Skin of body (tissue), 1 donor: ENCODE measurements at regions not wholly inside any gene's neighbourhood (a gene's known extent, or its start where the extent isn't known, plus 50 kb on each side); places are given as distances from the start of the nearest gene placed in this dataset.
A peak's percentile ranks its signal among the peaks of the same experiment; 100 is the strongest.

ENCODE experiments used
- DNase-seq: peaks from one replicate; lab custom pipeline; 2025; lab: John Stamatoyannopoulos, UW

- no peak for DNase-seq
These were observed 293.2 kb downstream of the EFNB2 start for GRCh38 chr13:106241974-106242953.

- no peak for DNase-seq
These were observed 296.8 kb downstream of the EFNB2 start for GRCh38 chr13:106238690-106239089.

DNA sequence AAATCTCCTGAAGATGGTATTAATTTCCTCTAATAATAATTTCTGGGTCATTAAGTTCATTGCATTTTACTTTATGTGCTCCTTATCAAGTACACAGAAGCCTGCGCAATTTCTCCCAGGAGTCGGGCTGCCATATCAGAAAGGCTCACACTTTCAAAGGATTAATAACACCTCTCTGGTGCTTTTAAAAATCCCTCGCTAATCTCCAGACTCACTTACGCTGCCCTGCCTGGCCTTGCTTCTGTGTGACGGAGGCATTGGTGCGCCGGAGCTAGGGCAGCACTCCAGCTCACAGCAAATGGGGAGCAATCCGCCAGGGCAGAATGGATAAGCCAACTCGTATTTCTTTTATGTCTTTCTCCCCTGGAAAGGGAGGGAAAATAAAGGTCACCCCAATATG, 300.8 kb downstream of the EFNB2 start:
- DNase-seq, result no peak

DNA sequence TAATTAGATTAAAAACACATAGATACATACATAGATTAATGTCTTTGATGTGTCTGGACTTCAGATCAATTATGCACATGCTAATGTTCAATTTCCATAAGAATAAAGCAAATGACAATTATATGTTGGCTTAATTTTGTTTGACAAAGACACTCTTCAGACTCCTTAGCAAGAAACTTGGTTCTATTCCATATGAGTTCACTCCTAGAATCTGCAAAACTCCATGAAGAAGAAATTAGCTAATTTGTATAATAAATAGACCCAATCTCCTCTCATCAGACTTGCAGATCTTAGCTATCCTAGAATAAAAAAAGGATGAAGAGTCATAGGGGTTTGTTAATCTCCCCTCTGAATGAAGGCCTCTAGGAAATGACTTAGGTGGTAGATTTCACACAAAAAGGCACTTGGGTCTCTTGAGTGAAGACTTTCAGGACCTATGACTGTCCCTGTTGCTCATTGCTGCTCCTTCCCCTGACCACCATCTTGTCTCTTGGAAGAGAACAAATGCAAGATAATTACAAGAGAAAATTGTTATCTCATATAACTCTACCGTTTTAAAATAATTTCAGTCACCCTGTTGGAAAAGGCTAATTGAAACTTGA, 302.2 kb downstream of the EFNB2 start:
- no peak for DNase-seq

- DNase-seq, result no peak
These were observed 302.8 kb downstream of the EFNB2 start for GRCh38 chr13:106232681-106233080.

- DNase-seq, result no peak
These were observed 305.0 kb downstream of the EFNB2 start for GRCh38 chr13:106230450-106230849.

DNA sequence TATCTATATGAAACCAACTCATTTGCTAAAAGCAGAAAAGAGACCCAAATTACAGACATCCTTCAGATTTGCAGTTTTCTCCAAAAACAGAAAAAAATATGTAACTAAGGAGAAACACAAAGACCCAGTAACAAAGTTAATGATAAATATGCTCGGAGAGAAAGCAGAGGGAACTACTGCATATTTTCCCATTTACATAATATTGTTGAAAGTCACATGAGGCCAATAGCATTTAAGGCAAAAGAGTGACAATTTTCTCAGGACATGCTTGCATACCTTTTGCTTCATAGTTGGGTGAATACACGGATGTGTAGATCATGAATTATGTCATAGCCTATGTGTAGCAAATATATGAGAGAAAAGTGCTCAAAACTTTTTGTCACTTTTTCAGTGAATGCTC, 310.3 kb downstream of the EFNB2 start:
- DNase-seq, result no peak

DNA sequence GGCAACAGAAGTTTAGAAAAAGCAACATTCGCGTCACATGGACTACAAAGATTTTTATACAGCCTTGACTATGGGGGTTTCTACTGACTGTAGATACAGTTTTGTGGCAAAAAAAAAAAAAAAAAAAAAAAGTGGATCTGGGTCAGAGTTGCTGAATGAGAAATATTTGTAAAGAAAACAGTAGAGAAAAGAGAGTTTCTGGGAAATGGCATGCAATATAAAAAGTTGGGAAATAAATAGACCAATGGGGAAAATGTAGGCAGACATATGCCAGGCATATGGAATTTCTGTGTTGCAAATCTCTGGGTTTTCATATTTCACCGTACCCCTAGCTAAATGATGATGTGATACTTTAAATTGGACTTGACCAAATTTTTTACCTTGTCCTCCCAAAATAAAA, 315.3 kb downstream of the EFNB2 start:
- DNase-seq, result no peak

DNA sequence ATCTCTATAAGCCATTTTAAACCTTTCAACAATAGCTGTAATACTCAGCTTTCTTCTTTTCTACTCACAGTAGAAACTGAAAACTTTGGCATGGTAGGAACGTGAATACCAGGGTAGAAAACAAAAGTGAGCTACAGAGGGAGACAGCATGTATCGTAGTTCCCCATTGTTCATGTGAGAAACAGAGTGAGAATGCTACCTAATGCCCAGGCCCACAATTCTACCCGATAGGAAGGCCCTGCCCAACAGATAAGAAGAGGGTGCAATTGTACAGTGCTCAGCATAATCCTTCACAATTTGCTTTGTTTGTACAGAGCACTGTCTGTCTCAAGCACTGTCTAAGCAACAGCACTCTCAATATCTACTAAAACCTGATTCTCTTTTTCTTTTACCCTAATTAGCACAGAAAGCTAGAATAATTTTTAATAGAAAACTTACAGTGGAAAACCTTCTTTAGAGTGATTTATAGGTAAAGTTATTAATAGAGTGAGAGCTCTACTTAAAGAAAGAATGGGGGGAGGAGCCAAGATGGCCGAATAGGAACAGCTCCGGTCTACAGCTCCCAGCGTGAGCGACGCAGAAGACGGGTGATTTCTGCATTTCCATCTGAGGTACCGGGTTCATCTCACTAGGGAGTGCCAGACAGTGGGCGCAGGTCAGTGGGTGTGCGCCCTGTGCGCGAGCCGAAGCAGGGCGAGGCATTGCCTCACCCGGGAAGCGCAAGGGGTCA, 322.3 kb downstream of the EFNB2 start:
- peak; percentile 61 for DNase-seq

DNA sequence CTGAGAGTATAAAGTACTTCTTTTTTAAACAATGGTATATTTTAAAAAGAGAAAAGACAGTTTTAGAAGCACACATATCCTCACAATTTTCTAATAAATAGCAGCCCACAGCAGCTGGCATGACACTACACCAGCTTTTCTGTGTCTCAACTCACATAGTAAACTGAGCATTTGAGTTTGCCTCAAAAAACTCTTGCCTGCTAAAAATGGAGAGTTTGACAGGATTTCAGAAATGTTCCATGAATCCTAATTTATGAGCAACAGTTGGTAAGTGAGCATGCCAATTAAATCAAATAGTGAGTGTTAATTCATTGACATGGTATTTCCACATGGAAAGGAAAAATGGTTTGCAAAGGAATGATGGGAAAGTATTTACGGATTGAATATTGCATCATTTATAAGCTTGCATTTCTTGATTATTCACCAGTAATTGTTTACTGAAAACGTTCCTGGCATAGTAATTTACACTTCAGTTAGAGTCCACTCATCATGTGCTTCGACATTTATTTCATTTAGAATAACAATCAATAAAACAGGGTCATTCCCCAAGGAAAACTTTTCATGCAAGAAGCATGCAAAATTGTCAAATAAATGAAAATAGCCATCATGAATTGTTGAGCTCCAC, 323.0 kb downstream of the EFNB2 start:
- peak; percentile 78 for DNase-seq

DNA sequence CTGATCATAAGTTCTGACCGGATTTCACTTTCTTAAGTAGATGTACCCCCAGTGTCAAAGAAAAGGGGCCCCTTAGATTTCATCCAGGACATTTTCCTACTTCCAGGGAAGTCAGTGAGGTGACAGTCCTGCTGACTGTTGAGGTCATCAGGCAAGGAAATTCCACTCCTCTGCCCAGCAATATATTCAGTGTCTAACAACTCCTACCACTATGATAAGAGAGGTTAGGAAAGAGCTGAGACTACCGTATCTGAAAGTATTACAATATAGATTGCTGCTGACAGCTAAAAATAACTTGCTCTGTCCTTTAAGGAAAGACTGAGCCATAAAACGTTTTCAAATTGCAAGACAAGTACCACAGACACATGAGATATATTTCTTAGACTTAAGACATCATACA, 325.1 kb downstream of the EFNB2 start:
- DNase-seq, result no peak

DNA sequence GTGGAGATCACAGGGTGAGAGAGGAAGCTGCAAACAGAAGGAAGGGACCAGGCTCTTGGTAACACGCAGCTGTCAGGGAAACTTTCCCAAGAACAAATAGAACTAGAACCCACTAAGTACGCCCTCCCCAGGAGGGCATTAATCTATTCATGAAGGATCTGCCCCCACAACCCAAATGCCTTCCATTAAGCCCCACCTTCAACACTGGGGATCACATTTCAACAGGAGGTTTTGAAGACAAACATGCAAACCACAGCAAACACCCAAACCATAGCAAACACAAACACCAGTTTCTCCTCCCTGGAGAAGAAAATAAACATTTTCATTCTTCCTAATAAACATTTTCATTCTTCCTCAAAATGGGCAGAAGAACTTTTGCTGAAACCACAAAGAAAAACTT, 329.6 kb downstream of the EFNB2 start:
- no peak for DNase-seq

DNA sequence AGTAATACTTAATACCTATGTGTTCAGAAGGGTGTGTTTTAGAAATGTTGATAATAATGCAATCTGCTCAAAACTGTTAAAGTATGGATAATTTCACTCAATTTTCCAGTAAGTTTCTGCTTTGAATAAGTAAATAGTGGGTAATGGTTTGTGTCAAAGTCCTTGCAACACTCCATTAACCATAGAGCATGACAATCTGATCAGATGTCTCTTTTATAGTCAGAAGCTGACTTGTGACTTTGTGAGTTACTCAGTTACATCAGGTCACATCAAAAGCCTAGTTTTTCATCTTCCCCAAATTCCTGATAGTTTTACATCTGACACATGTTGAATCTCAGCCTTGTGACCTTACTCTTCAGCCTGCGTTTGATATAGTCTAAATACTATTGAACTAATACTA, 338.0 kb downstream of the EFNB2 start:
- DNase-seq, result no peak

GRCh38 chr13:106187501-106188095, 347.9 kb downstream of the EFNB2 start:
- DNase-seq, result no peak

DNA sequence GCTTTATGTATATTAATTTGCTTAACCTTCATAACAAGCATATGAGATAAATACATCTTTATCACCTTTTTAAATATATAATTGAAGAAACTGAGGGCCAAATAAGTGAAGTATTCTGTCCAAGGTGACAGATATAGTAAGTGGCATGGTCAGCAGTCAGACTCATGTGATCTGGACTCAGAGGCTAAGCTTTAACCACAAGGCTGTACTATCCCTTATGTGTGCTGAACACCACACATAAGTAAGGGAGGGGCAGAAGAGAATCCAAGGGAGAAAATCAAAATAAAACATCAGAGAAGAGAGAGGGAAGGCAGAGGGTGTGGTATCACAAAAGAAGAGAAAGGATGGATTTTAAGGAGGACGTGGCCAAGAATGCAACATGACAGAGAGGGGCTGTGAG, 348.4 kb downstream of the EFNB2 start:
- DNase-seq, result no peak

GRCh38 chr13:106186366-106187030, 349.0 kb downstream of the EFNB2 start:
- no peak for DNase-seq

- no peak for DNase-seq
These were observed 350.7 kb downstream of the EFNB2 start for GRCh38 chr13:106184790-106185189.

DNA sequence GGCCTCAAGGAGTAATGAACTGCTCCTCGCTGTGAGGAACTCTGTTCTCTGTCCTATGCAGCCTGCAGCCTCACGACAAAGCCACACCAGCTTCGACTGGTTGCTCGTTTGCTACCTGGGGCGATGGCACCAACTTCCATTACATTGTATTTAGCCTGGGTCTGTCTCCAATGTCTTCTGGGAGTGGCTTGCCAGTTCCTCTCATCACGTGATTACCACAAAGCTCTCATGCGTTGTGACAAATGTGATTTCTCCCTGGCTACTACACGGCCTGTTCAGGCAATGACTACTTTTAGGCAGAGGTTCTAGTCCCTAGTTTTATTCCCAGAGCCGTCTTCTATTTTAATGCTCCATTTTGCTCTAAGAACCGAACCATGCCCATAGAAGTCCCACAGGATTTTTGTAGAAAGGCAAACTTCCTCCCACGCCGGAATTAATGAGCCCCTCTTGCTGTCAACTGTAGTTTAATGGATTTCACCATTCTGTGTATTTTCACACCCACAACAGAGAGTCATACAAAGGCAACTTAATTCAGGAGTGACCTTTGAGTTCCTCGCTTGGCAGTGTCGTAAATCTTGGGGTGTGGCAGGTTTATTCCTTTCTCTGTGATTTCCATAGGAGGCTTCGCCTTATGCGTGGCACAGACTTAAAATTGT, 351.9 kb downstream of the EFNB2 start:
- DNase-seq, result no peak

GRCh38 chr13:106182404-106182803, 353.1 kb downstream of the EFNB2 start:
- no peak for DNase-seq

DNA sequence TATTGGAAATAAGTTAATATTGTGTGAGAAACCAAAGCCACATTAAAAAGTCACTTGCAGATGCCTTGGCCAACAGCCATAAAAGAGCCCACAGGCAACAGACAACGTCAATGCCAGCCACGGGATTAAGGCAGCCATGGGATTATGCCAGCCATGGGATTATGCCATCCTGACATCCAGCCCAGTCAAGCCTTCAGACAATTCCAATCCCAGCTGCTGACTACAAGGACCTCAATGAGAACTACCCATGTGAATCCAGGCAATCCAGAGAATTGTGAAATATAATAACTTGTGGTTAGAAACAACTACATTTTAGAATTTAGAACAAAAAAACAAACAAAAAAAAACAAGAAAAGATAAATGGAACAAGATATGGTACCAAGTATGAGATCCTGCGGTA, 356.6 kb downstream of the EFNB2 start:
- no peak for DNase-seq
